HCT116 (cell line): ENCODE measurements at regions not wholly inside any gene's neighbourhood (a gene's known extent, or its start where the extent isn't known, plus 50 kb on each side); places are given as distances from the start of the nearest gene placed in this dataset.

Experiments
- ATAC-seq: fragments of 200-7000 bp; cut with Tn5 transposase; 2 replicates; pipeline ENCODE4 v1.9.1; 2020; ENCODE audit warnings: mild to moderate bottlenecking, moderate library complexity
- BruUV-seq: library from RNA; stranded (reverse); fragments of 400-500 nt; replicated peaks from 2 replicates; lab custom pipeline; 2021; lab: Mats Ljungman, UMichigan
- CTCF ChIA-PET: fragments of 300-600 bp; sonication (Branson Sonifier 250); formaldehyde crosslinking; loops from one replicate; lab custom pipeline; 2021; ENCODE audit warnings: antibody characterized with exemption; lab: Charles Lee
- POLR2A ChIA-PET: fragments of 300-600, 350-600 bp; sonication (Branson Sonifier 250); formaldehyde crosslinking; loops from one replicate; lab custom pipeline; 2021; ENCODE audit warnings: antibody characterized with exemption; lab: Charles Lee
- RAD21 ChIA-PET, 2 experiments: fragments of 300-600 bp; sonication (Branson Sonifier 250); formaldehyde crosslinking; loops; one replicate each; lab custom pipeline; 2023; ENCODE audit warnings: low total read pairs in 2 of 2; ENCODE audit not compliant: uncharacterized antibody in 2 of 2, unreplicated experiment in 2 of 2, low non-redundant PET in 1 of 2; lab: Charles Lee
- DNase-seq: peaks from one replicate; pipeline ENCODE4 v3.0.0-alpha.2; 2010; ENCODE audit warnings: low read depth, low spot score
- H2AFZ ChIP-seq: fragments of 200-600 bp; shearing (Covaris generic), sonication (generic); 2 replicates; pipeline ENCODE4 v1.6.1; 2017; ENCODE audit warnings: low read depth, mixed run types, mixed read lengths, antibody characterized with exemption, low read length; ENCODE audit not compliant: poor library complexity, severe bottlenecking
- H3K27ac ChIP-seq: 2 replicates; pipeline ENCODE4 v1.5.1; 2012; ENCODE audit warnings: low read depth, low read length
- H3K27me3 ChIP-seq: fragments of 200-600 bp; sonication (generic); 2 replicates; pipeline ENCODE4 v1.6.1; 2016; ENCODE audit warnings: mixed run types, low read length, mixed read lengths; ENCODE audit not compliant: insufficient read depth
- H3K36me3 ChIP-seq, 2 experiments: fragments of 200-500 bp in 1 of 2; fragments of 200-600 bp in 1 of 2; sonication (Bioruptor generic) in 1 of 2; sonication (generic) in 1 of 2; 2 replicates each; pipeline versions ENCODE4 v1.5.1 to v1.6.1; 2014 to 2016; ENCODE audit warnings: low read length in 2 of 2, inconsistent platforms in 1 of 2, mixed read lengths in 1 of 2, mixed run types in 1 of 2; ENCODE audit not compliant: insufficient read depth in 2 of 2, control insufficient read depth in 1 of 2
- H3K4me1 ChIP-seq, 2 experiments: fragments of 200-600 bp in 1 of 2; sonication (generic) in 1 of 2; 2 replicates each; pipeline versions ENCODE4 v1.5.1 to v1.6.1; 2012 to 2017; ENCODE audit warnings: low read length in 2 of 2, inconsistent platforms in 1 of 2, mild to moderate bottlenecking in 1 of 2, mixed read lengths in 1 of 2, mixed run types in 1 of 2, moderate library complexity in 1 of 2; ENCODE audit not compliant: insufficient read depth in 2 of 2, control insufficient read depth in 1 of 2
- H3K4me2 ChIP-seq: fragments of 200-600 bp; sonication (generic); 2 replicates; pipeline ENCODE4 v1.6.1; 2017; ENCODE audit warnings: mixed run types, low read length, mixed read lengths
- H3K4me3 ChIP-seq, 2 experiments: fragments of 200-600 bp in 1 of 2; sonication (generic) in 1 of 2; replicated peaks in 1 of 2; 2 replicates each; pipeline ENCODE4 v1.5.1; 2011 to 2016; ENCODE audit warnings: low read length in 2 of 2, control low read depth in 1 of 2, low read depth in 1 of 2, mild to moderate bottlenecking in 1 of 2, mixed read lengths in 1 of 2, mixed run types in 1 of 2
- H3K79me2 ChIP-seq: fragments of 200-600 bp; sonication (generic); 2 replicates; pipeline ENCODE4 v1.6.1; 2017; ENCODE audit warnings: mild to moderate bottlenecking, mixed run types, low read length, moderate library complexity, mixed read lengths; ENCODE audit not compliant: insufficient read depth
- H3K9ac ChIP-seq: fragments of 200-600 bp; sonication (generic); 2 replicates; pipeline ENCODE4 v1.6.1; 2016; ENCODE audit warnings: low read length, mixed read lengths
- H3K9me2 ChIP-seq: fragments of 200-600 bp; sonication (generic), shearing (Covaris generic); 2 replicates; pipeline ENCODE4 v1.6.1; 2017; ENCODE audit warnings: mixed run types, mild to moderate bottlenecking, moderate library complexity; ENCODE audit not compliant: insufficient read depth
- H3K9me3 ChIP-seq, 2 experiments: fragments of 200-500 bp in 1 of 2; fragments of 200-600 bp in 1 of 2; sonication (Bioruptor generic) in 1 of 2; sonication (generic) in 1 of 2; 2 replicates each; pipeline ENCODE4 v1.6.1; 2014 to 2017; ENCODE audit warnings: low read length in 2 of 2, mixed read lengths in 2 of 2, inconsistent platforms in 1 of 2, low read depth in 1 of 2, mild to moderate bottlenecking in 1 of 2, mixed run types in 1 of 2, moderate library complexity in 1 of 2; ENCODE audit not compliant: control insufficient read depth in 1 of 2, insufficient read depth in 1 of 2
- H4K20me1 ChIP-seq: fragments of 200-600 bp; sonication (generic), shearing (Covaris generic); 2 replicates; pipeline ENCODE4 v1.6.1; 2017; ENCODE audit warnings: mixed run types, mild to moderate bottlenecking, moderate library complexity; ENCODE audit not compliant: insufficient read depth
- CBX3 ChIP-seq: IDR thresholded peaks from 2 replicates; pipeline ENCODE4 v1.6.1; 2012; ENCODE audit warnings: low read depth
- EZH2 ChIP-seq: fragments of 200-600 bp; sonication (generic); IDR thresholded peaks from 2 replicates; pipeline ENCODE4 v1.6.1; 2017; ENCODE audit warnings: antibody characterized with exemption, mixed run types
- EZH2phosphoT487 ChIP-seq: fragments of 200-600 bp; IDR thresholded peaks from 2 replicates; pipeline ENCODE4 v1.6.1; 2018; ENCODE audit warnings: antibody characterized with exemption, borderline replicate concordance
- FOSL1 ChIP-seq: IDR thresholded peaks from 2 replicates; pipeline ENCODE4 v1.6.1; 2012; ENCODE audit warnings: low read depth
- JUND ChIP-seq: IDR thresholded peaks from 2 replicates; pipeline ENCODE4 v1.6.1; 2012
- RAD21 ChIP-seq: IDR thresholded peaks from 2 replicates; pipeline ENCODE4 v1.6.1; 2012; ENCODE audit warnings: low read depth, mild to moderate bottlenecking
- SP1 ChIP-seq: IDR thresholded peaks from 2 replicates; pipeline ENCODE4 v1.6.1; 2012; ENCODE audit warnings: low read depth
- YY1 ChIP-seq: IDR thresholded peaks from 2 replicates; pipeline ENCODE4 v1.6.1; 2011; ENCODE audit warnings: low read length, low read depth, moderate library complexity, mild to moderate bottlenecking; ENCODE audit not compliant: insufficient replicate concordance; ENCODE audit errors: extremely low read depth
- ZFX ChIP-seq: fragments of 450-650 bp; IDR thresholded peaks from 2 replicates; pipeline ENCODE4 v1.6.1; 2017
- ZNF274 ChIP-seq: fragments of 200-500 bp; sonication (Bioruptor generic); IDR thresholded peaks from 2 replicates; pipeline ENCODE4 v1.6.1; 2014; ENCODE audit warnings: mild to moderate bottlenecking, low read depth, low read length, inconsistent platforms
- intact Hi-C: fragments of 100-400 bp; cut with micrococcal nuclease; formaldehyde crosslinking; loops from 2 replicates; pipeline ENCODE4 v1.10.0; 2022
- TF ChIP-seq, protein P1 (sequence below): IDR thresholded peaks from 2 replicates; pipeline ENCODE4 v1.6.1; 2012
- TF ChIP-seq, protein P2 (sequence below): IDR thresholded peaks from 2 replicates; pipeline ENCODE4 v1.6.1; 2012; ENCODE audit warnings: low read depth
- TF ChIP-seq, protein P3 (sequence below): IDR thresholded peaks from 2 replicates; pipeline ENCODE4 v1.6.1; 2012

DNA sequence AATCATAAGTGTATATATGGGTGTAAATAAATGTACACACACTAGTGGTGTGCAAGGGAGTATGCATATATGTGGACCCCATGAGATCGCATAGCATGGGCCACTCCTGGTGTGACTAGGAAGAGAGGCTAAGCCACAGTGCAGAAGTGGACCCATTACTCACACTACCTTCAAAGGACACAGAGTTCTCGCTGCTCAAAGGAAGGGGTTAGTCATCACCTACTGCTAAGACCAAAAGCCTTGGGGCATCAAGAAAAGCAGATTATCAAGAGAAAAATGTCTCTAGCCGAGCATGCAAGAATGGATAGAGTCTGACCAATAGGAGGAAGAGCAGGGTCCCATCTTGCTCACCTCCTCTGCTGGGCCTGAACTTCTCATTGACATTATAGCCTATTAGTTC, 195.5 kb downstream of the MAFB start:
- Histone ChIP-seq H3K79me2 (no peaks in the 10 kb centered on the region), H2AFZ (no peak overlapping the region), H3K36me3 (no peaks in the 10 kb centered on the region), H3K9ac (no peak overlapping the region)
- CTCF ChIA-PET: no interaction called here
- RAD21 ChIA-PET: no interaction called here
- TF ChIP-seq JUND (peak; percentile 63; the same call in 1 of the 2 replicates), RAD21 (no peak), CBX3 (peak; percentile 46; the same call in 1 of the 2 replicates), FOSL1 (peak; percentile 33; the same call in 1 of the 2 replicates)
- TF ChIP-seq, protein P1, sequence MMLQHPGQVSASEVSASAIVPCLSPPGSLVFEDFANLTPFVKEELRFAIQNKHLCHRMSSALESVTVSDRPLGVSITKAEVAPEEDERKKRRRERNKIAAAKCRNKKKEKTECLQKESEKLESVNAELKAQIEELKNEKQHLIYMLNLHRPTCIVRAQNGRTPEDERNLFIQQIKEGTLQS: no peak
- TF ChIP-seq, all 23 proteins: peak for 3
- no peaks in the 10 kb centered on the region for H3K9me2 ChIP-seq
- H3K27ac ChIP-seq: no peak overlapping the region
- BruUV-seq: no TSS peak
- no peaks in the 10 kb centered on the region for H4K20me1 ChIP-seq
- no peaks in the 10 kb centered on the region for H3K9me3 ChIP-seq
- peaks cover 0 to 24% of the 10 kb centered on the region in 2 experiments; a peak in 2 of 4 replicates for H3K4me1 ChIP-seq
- POLR2A ChIA-PET: no interaction called here
- intact Hi-C loops: no loop called here
- H3K27me3 ChIP-seq: no peaks in the 10 kb centered on the region
- DNase-seq (peak; percentile 28), ATAC-seq (peak; percentile 75)
- H3K4me2 ChIP-seq: peak overlapping the region; percentile 4; the same call in 1 of the 2 replicates
- no peak overlapping the region for H3K4me3 ChIP-seq

DNA sequence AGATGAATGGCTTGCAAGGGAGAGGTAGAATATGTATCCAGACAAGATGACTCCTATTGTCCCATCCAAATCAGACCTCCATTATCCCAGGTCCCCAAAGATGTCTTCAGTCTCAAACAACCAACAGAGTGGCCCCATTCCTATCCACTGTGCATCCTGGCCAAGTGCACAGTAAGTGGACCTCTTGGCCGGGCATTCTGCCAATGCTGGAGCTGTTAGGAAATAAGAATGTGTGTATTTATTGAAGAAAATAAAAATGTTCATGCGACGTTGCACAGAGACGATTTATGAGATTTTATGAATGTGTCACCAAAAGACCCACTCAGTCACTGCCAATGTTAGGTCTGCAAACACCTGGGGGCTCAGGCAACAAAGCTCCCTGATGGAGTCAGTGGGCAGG, 196.0 kb downstream of the MAFB start:
- ATAC-seq (no peak), DNase-seq (no peak)
- Histone ChIP-seq H4K20me1 (no peaks in the 10 kb centered on the region), H3K9me3 (no peaks in the 10 kb centered on the region), H3K36me3 (no peaks in the 10 kb centered on the region), H3K4me3 (no peak overlapping the region), H3K4me1 (peaks cover 0 to 19% of the 10 kb centered on the region in 2 experiments; a peak in 2 of 4 replicates), H3K27ac (no peak overlapping the region), H3K27me3 (no peaks in the 10 kb centered on the region), H3K4me2 (peak overlapping the region; percentile 4; the same call in 1 of the 2 replicates), H2AFZ (no peak overlapping the region), H3K79me2 (no peaks in the 10 kb centered on the region), H3K9ac (no peak overlapping the region), H3K9me2 (no peaks in the 10 kb centered on the region)
- POLR2A ChIA-PET: no interaction called here
- CTCF ChIA-PET: no interaction called here
- no TSS peak for BruUV-seq
- TF ChIP-seq EZH2phosphoT487 (no peak), ZFX (no peak), FOSL1 (no peak), EZH2 (no peak), JUND (no peak), RAD21 (no peak), ZNF274 (no peak), YY1 (no peak), SP1 (no peak)
- TF ChIP-seq, protein P2, sequence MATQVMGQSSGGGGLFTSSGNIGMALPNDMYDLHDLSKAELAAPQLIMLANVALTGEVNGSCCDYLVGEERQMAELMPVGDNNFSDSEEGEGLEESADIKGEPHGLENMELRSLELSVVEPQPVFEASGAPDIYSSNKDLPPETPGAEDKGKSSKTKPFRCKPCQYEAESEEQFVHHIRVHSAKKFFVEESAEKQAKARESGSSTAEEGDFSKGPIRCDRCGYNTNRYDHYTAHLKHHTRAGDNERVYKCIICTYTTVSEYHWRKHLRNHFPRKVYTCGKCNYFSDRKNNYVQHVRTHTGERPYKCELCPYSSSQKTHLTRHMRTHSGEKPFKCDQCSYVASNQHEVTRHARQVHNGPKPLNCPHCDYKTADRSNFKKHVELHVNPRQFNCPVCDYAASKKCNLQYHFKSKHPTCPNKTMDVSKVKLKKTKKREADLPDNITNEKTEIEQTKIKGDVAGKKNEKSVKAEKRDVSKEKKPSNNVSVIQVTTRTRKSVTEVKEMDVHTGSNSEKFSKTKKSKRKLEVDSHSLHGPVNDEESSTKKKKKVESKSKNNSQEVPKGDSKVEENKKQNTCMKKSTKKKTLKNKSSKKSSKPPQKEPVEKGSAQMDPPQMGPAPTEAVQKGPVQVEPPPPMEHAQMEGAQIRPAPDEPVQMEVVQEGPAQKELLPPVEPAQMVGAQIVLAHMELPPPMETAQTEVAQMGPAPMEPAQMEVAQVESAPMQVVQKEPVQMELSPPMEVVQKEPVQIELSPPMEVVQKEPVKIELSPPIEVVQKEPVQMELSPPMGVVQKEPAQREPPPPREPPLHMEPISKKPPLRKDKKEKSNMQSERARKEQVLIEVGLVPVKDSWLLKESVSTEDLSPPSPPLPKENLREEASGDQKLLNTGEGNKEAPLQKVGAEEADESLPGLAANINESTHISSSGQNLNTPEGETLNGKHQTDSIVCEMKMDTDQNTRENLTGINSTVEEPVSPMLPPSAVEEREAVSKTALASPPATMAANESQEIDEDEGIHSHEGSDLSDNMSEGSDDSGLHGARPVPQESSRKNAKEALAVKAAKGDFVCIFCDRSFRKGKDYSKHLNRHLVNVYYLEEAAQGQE: no peak
- TF ChIP-seq, protein P3, sequence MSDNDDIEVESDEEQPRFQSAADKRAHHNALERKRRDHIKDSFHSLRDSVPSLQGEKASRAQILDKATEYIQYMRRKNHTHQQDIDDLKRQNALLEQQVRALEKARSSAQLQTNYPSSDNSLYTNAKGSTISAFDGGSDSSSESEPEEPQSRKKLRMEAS: no peak
- RAD21 ChIA-PET: no interaction called here
- intact Hi-C loops: no loop called here
